ENCODE measurements at regions not wholly inside any gene's neighbourhood (a gene's known extent, or its start where the extent isn't known, plus 50 kb on each side); places are given as distances from the start of the nearest gene placed in this dataset.

DNA sequence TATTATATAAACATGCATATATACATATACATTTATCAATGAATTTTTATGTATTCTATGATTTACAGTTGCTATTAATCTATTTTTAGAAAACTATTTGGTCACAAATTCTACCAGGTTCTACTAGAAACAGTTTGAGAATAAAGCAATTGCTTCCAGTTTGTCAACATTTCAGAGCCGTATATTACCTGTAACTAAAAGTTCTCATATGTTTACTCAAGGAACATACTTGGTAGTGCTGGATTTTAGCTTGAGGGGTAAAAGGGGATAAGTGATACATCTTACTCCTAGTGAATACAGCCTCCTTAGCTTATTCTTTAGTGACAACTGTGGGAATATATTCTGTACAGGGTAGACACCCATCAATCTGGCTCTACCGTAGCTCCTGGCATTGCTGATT lies 1590.5 kb upstream of the LRRTM3 start:
- H3K36me3 Mint-ChIP-seq (ENCODE audit: insufficient read depth, unreplicated experiment) = no peaks in the 10 kb centered on the region
- intact Hi-C loops (cut with micrococcal nuclease; ENCODE audit: unreplicated experiment) = no loop called here
- TF ChIP-seq, protein P1, sequence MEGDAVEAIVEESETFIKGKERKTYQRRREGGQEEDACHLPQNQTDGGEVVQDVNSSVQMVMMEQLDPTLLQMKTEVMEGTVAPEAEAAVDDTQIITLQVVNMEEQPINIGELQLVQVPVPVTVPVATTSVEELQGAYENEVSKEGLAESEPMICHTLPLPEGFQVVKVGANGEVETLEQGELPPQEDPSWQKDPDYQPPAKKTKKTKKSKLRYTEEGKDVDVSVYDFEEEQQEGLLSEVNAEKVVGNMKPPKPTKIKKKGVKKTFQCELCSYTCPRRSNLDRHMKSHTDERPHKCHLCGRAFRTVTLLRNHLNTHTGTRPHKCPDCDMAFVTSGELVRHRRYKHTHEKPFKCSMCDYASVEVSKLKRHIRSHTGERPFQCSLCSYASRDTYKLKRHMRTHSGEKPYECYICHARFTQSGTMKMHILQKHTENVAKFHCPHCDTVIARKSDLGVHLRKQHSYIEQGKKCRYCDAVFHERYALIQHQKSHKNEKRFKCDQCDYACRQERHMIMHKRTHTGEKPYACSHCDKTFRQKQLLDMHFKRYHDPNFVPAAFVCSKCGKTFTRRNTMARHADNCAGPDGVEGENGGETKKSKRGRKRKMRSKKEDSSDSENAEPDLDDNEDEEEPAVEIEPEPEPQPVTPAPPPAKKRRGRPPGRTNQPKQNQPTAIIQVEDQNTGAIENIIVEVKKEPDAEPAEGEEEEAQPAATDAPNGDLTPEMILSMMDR (IDR thresholded peaks at IDR 0.05; ENCODE audit: insufficient read depth in 1 of 2, low read depth in 1 of 2, low read length in 1 of 2, severe bottlenecking in 1 of 2, unreplicated experiment in 1 of 2) = no peak
- Histone ChIP-seq H3K27me3 (replicated peaks; ENCODE audit: control insufficient read depth, insufficient read depth, low read length) (no peaks in the 10 kb centered on the region), H3K9me3 (no peaks in the 10 kb centered on the region), H3K4me3 (ENCODE audit: low read depth, low read length) (no peak overlapping the region), H3K36me3 (ENCODE audit: control insufficient read depth, insufficient read depth, low read length) (no peaks in the 10 kb centered on the region), H3K4me1 (peaks cover 12% of the 10 kb centered on the region)
- no peak overlapping the region for H3K4me3 Mint-ChIP-seq (ENCODE audit: unreplicated experiment)
- H3K9me3 Mint-ChIP-seq (ENCODE audit: unreplicated experiment) = peaks cover 26% of the 10 kb centered on the region
- BruUV-seq (replicated peaks) = no TSS peak
- CTCF ChIA-PET = no interaction called here
- no peak overlapping the region for H3K27ac Mint-ChIP-seq (ENCODE audit: unreplicated experiment)
- H3K27me3 Mint-ChIP-seq (ENCODE audit: insufficient read depth, unreplicated experiment) = no peaks in the 10 kb centered on the region
- POLR2A ChIA-PET = no interaction called here
- DNase-seq = no peak
- peaks cover 12% of the 10 kb centered on the region for H3K4me1 Mint-ChIP-seq (ENCODE audit: low read depth, unreplicated experiment)

DNA sequence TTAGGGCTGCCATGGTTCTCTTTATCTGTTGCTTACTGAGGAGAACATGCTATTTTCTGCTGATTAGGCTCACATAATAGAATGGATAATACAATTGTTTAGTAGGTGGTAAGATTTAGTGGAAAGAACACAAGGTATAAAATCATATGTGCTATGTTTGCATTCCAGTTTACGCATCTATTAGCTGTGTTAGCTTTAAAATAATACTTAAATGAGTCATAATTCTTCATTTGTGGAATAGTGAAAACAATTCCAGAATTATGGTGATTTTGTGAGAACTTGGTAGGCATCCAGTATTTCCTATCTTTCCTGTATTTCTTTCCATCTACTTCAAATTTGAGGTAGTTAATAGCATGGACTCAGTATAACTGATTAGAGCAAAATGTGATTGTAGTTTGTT lies 1585.5 kb upstream of the LRRTM3 start:
- TF ChIP-seq, protein P1 (IDR thresholded peaks at IDR 0.05; ENCODE audit: insufficient read depth in 1 of 2, low read depth in 1 of 2, low read length in 1 of 2, severe bottlenecking in 1 of 2, unreplicated experiment in 1 of 2) = no peak
- H3K27ac Mint-ChIP-seq (ENCODE audit: unreplicated experiment) = no peak overlapping the region
- ChIA-PET CTCF (no interaction called here), POLR2A (no interaction called here)
- no peaks in the 10 kb centered on the region for H3K27me3 Mint-ChIP-seq (ENCODE audit: insufficient read depth, unreplicated experiment)
- Histone ChIP-seq H3K36me3 (ENCODE audit: control insufficient read depth, insufficient read depth, low read length) (no peaks in the 10 kb centered on the region), H3K4me3 (ENCODE audit: low read depth, low read length) (no peak overlapping the region), H3K27me3 (replicated peaks; ENCODE audit: control insufficient read depth, insufficient read depth, low read length) (no peaks in the 10 kb centered on the region), H3K9me3 (no peaks in the 10 kb centered on the region), H3K4me1 (no peaks in the 10 kb centered on the region)
- BruUV-seq (replicated peaks) = no TSS peak
- peaks cover 5% of the 10 kb centered on the region for H3K4me1 Mint-ChIP-seq (ENCODE audit: low read depth, unreplicated experiment)
- H3K4me3 Mint-ChIP-seq (ENCODE audit: unreplicated experiment) = no peak overlapping the region
- H3K9me3 Mint-ChIP-seq (ENCODE audit: unreplicated experiment) = no peaks in the 10 kb centered on the region
- intact Hi-C loops (cut with micrococcal nuclease; ENCODE audit: unreplicated experiment) = no loop called here
- H3K36me3 Mint-ChIP-seq (ENCODE audit: insufficient read depth, unreplicated experiment) = no peaks in the 10 kb centered on the region
- no peak for DNase-seq

DNA sequence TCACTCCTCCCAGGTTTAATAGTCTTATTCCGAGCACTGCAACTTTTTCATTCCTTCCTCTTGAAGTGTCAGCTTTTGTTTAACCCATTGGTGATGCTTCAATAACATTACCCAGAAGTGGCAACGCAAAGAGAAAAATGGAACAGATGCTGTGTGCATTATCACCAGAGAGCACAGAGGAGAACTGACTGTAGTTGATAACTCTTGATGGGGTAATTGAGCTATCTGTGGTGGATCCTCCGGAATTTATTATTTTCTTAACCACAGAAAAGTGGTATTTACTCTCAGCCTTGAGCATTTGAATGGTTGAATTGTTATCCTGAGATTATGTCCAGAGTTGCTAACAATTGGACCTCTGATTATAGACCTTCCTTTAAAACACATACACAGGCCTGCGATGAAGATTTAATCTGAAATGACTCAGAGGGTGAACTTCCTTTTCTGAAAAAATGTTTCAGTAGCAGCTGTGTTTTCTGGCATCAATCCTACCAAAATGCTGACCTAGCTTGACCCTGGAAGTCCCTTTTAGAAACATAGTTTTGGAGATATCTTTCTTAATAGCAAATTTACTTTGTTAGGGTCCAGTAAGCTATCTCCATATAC lies 1584.4 kb upstream of the LRRTM3 start:
- Mint-ChIP-seq H3K27ac (ENCODE audit: unreplicated experiment) (no peak overlapping the region), H3K9me3 (ENCODE audit: unreplicated experiment) (no peaks in the 10 kb centered on the region), H3K4me3 (ENCODE audit: unreplicated experiment) (no peak overlapping the region), H3K27me3 (ENCODE audit: insufficient read depth, unreplicated experiment) (no peaks in the 10 kb centered on the region), H3K4me1 (ENCODE audit: low read depth, unreplicated experiment) (peaks cover 5% of the 10 kb centered on the region), H3K36me3 (ENCODE audit: insufficient read depth, unreplicated experiment) (no peaks in the 10 kb centered on the region)
- POLR2A ChIA-PET = no interaction called here
- Histone ChIP-seq H3K4me3 (ENCODE audit: low read depth, low read length) (no peak overlapping the region), H3K36me3 (ENCODE audit: control insufficient read depth, insufficient read depth, low read length) (no peaks in the 10 kb centered on the region), H3K27me3 (replicated peaks; ENCODE audit: control insufficient read depth, insufficient read depth, low read length) (no peaks in the 10 kb centered on the region), H3K9me3 (no peaks in the 10 kb centered on the region), H3K4me1 (no peaks in the 10 kb centered on the region; the same call in 1 of the 2 replicates)
- CTCF ChIA-PET = interaction anchor here (0.5 kb wide), 1 partner anchor 450 kb away, joined by 3 read pairs; no protein-coding TSS in a partner anchor
- BruUV-seq (replicated peaks) = no TSS peak
- intact Hi-C loops (cut with micrococcal nuclease; ENCODE audit: unreplicated experiment) = no loop called here
- TF ChIP-seq, protein P1 (IDR thresholded peaks at IDR 0.05; ENCODE audit: insufficient read depth in 1 of 2, low read depth in 1 of 2, low read length in 1 of 2, severe bottlenecking in 1 of 2, unreplicated experiment in 1 of 2) = no peak
- no peak for DNase-seq

All from Caco-2 (cell line).